Lung (tissue), 11 donors: ENCODE measurements at regions not wholly inside any gene's neighbourhood (a gene's known extent, or its start where the extent isn't known, plus 50 kb on each side); places are given as distances from the start of the nearest gene placed in this dataset.

Experiments used
- ATAC-seq: fragments of 200-7000 bp; cut with Tn5 transposase; one replicate; pipeline ENCODE4 v1.9.1; 2020; ENCODE audit warnings: moderate number of reproducible peaks; ENCODE audit not compliant: insufficient read depth, low FRiP score
- DNase-seq, 3 donors: peaks; one replicate each; pipeline ENCODE4 v3.0.0-alpha.2; 2013 to 2017
- H3K27ac ChIP-seq, 2 donors: one replicate each; pipeline ENCODE4 v1.5.1; 2013; ENCODE audit warnings: mild to moderate bottlenecking in 2 of 2, moderate library complexity in 2 of 2, control low read depth in 1 of 2, inconsistent platforms in 1 of 2, low read depth in 1 of 2, low read length in 1 of 2
- H3K27me3 ChIP-seq, 3 donors: one replicate each; pipeline ENCODE4 v1.5.1; 2013; ENCODE audit warnings: low read length in 2 of 3; ENCODE audit not compliant: control insufficient read depth in 3 of 3, insufficient read depth in 3 of 3
- H3K36me3 ChIP-seq, 4 donors: one replicate each; pipeline ENCODE4 v1.5.1; 2013; ENCODE audit warnings: low read length in 4 of 4, mild to moderate bottlenecking in 1 of 4, moderate library complexity in 1 of 4; ENCODE audit not compliant: control insufficient read depth in 4 of 4, insufficient read depth in 4 of 4
- H3K4me1 ChIP-seq, 5 donors: one replicate each; pipeline ENCODE4 v1.5.1; 2013; ENCODE audit warnings: low read length in 5 of 5, mild to moderate bottlenecking in 2 of 5, moderate library complexity in 1 of 5; ENCODE audit not compliant: control insufficient read depth in 5 of 5, insufficient read depth in 5 of 5
- H3K4me3 ChIP-seq: one replicate; pipeline ENCODE4 v1.5.1; 2013; ENCODE audit warnings: mild to moderate bottlenecking, control low read depth, moderate library complexity
- H3K9ac ChIP-seq, 2 donors: one replicate each; pipeline ENCODE4 v1.5.1; 2013; ENCODE audit warnings: low read length in 2 of 2, control low read depth in 1 of 2; ENCODE audit not compliant: insufficient read depth in 1 of 2
- H3K9me3 ChIP-seq, 4 donors: one replicate each; pipeline ENCODE4 v1.5.1; 2013; ENCODE audit warnings: low read length in 3 of 4, mild to moderate bottlenecking in 1 of 4, moderate library complexity in 1 of 4; ENCODE audit not compliant: control insufficient read depth in 4 of 4, insufficient read depth in 3 of 4
- WGBS, 2 donors: extraction: QIAGEN DNeasy Blood & Tissue Kit; methylation state at CpG; one replicate each; pipeline ENCODE4 v1.1.7; 2013; 5-methylcytosine and 5-hydroxymethylcytosine counted together
- TF ChIP-seq, protein P1 (sequence below): IDR thresholded peaks from 2 replicates; pipeline ENCODE4 v1.5.1; 2012; ENCODE audit warnings: mild to moderate bottlenecking; ENCODE audit errors: control extremely low read depth, extremely low read depth
- donor health status: control.
- donor health status: control.
- donor health status: Bipolar disorder and iron deficiency.
- donor health status: healthy.
- donor health status: DM: yes; HTN: yes; CAD: no.

GRCh38 chr13:81995316-81995715 lies 1654.4 kb upstream of the SPRY2 start:
- Histone ChIP-seq H3K4me3 (no peak overlapping the region), H3K36me3 (no peaks in the 10 kb centered on the region), H3K27ac (no peak overlapping the region), H3K9me3 (no peaks in the 10 kb centered on the region), H3K27me3 (no peaks in the 10 kb centered on the region), H3K9ac (no peak overlapping the region), H3K4me1 (no peaks in the 10 kb centered on the region)
- WGBS, 2 donors: 88 to 93% methylated on average over 3 of the region's 3 CpGs
- TF ChIP-seq, protein P1, sequence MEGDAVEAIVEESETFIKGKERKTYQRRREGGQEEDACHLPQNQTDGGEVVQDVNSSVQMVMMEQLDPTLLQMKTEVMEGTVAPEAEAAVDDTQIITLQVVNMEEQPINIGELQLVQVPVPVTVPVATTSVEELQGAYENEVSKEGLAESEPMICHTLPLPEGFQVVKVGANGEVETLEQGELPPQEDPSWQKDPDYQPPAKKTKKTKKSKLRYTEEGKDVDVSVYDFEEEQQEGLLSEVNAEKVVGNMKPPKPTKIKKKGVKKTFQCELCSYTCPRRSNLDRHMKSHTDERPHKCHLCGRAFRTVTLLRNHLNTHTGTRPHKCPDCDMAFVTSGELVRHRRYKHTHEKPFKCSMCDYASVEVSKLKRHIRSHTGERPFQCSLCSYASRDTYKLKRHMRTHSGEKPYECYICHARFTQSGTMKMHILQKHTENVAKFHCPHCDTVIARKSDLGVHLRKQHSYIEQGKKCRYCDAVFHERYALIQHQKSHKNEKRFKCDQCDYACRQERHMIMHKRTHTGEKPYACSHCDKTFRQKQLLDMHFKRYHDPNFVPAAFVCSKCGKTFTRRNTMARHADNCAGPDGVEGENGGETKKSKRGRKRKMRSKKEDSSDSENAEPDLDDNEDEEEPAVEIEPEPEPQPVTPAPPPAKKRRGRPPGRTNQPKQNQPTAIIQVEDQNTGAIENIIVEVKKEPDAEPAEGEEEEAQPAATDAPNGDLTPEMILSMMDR: no peak
- ATAC-seq: no peak
- DNase-seq: no peak

DNA sequence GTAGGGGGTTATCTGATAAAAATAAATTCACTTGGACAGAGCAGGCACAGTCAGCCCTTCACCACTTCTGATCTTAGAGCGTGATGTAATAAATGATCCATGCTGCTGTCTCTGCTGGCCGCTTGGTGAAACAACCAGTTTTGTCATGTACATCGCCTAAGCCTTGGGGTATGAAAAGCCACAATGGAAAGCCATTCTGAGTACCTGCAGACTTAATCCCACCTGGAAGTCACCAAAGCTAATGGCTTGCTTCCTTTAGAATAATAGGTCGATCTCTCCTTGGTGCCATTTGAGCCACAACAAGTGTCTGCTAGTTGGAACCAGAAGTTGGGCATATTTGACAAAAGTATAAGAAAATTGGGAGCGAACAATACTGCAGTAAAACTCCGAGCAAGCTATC lies 1649.7 kb upstream of the SPRY2 start:
- no peak overlapping the region for H3K4me3 ChIP-seq
- 89% methylated on average over 6 of the region's 6 CpGs for WGBS, 2 donors
- no peak for DNase-seq
- no peaks in the 10 kb centered on the region for H3K27me3 ChIP-seq
- H3K4me1 ChIP-seq: no peaks in the 10 kb centered on the region
- H3K9ac ChIP-seq: no peak overlapping the region
- H3K27ac ChIP-seq: no peak overlapping the region
- H3K9me3 ChIP-seq: no peaks in the 10 kb centered on the region
- TF ChIP-seq, protein P1: no peak
- no peaks in the 10 kb centered on the region for H3K36me3 ChIP-seq
- no peak for ATAC-seq

DNA sequence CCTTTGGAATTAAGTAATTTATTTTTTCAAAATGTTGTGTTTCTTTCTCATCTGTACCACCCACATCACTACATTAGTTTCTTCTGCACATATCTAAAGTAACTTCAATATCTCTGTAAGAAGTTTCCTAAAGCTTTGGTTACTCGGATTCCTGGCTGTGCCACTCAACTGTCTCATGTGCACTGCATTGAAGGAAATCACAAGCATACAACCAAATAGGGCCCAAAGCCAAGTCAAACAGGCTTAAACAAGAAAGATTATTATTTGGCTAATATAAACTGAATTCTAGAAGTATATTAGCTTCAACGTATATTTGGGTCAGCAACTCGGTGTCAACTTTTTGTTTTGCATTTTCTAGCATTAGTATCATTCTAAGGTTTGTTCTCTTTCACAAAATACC lies 1647.6 kb upstream of the SPRY2 start:
- no peak for ATAC-seq
- Histone ChIP-seq H3K27me3 (no peaks in the 10 kb centered on the region), H3K9ac (no peak overlapping the region), H3K4me1 (no peaks in the 10 kb centered on the region), H3K36me3 (no peaks in the 10 kb centered on the region), H3K27ac (no peak overlapping the region), H3K9me3 (no peaks in the 10 kb centered on the region), H3K4me3 (no peak overlapping the region)
- TF ChIP-seq, protein P1: no peak
- WGBS, 2 donors: 40 to 52% methylated on average over 3 of the region's 3 CpGs
- peak in 1 of 3 donors; percentile 60 for DNase-seq

DNA sequence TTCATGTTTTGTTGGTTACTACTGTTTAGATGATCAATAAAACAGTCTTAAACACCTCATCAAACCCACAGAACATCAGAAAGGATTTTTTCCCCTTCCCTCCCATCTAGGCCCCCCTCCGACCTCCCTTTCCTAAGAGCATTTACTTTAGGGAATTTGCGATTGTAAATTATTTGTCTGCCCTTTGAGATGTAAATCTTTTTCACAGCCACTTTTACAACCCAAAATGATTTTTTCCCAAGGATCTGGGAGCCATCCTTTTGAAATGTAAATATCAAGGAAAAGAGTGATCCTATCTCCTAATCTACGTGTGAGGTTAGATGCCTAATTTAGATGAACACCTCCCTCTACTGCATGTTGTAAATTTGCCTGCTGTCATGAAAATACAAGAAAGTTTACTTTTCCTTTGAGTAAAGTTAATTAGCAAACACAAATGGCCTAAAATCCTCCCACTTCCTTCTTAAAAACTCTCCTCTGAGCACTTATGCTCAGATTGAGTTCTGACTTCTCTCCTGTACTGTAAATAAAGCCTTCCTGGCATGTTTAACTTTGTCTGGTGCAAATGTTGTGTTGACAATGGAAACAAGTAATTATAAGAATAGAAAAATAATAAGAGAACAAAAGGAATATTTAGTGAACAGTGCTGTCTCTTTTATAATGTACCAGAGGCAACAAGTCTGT lies 1646.9 kb upstream of the SPRY2 start:
- Histone ChIP-seq H3K36me3 (no peaks in the 10 kb centered on the region), H3K9ac (no peak overlapping the region), H3K27me3 (no peaks in the 10 kb centered on the region), H3K4me3 (no peak overlapping the region), H3K27ac (no peak overlapping the region), H3K4me1 (no peaks in the 10 kb centered on the region), H3K9me3 (no peaks in the 10 kb centered on the region)
- ATAC-seq (no peak), DNase-seq (no peak)
- TF ChIP-seq, protein P1: no peak
- 56 to 64% methylated on average over 3 of the region's 3 CpGs for WGBS, 2 donors
